ENCODE measurements at regions not wholly inside any gene's neighbourhood (a gene's known extent, or its start where the extent isn't known, plus 50 kb on each side); places are given as distances from the start of the nearest gene placed in this dataset.
"Not testable (repeated sequence)": the region's sequence is repeated elsewhere in the genome, so short reads cannot be mapped to it uniquely, and the experiment has no call there.

GRCh38 chrX:34341814-34342213, 209.7 kb upstream of the FAM47A start:
- WGBS: 95% methylated on average over 4 of the region's 4 CpGs
- Histone ChIP-seq H3K27me3 (ENCODE audit: insufficient read depth, low read length) (no peaks in the 10 kb centered on the region), H3K27ac (ENCODE audit: low read depth, low read length) (no peak overlapping the region), H3K9ac (ENCODE audit: low read depth, low read length) (no peak overlapping the region), H3K4me1 (ENCODE audit: insufficient read depth, low read length) (no peaks in the 10 kb centered on the region), H3K4me3 (ENCODE audit: low read length) (no peak overlapping the region), H3K36me3 (ENCODE audit: insufficient read depth, low read length) (no peaks in the 10 kb centered on the region), H3K9me3 (ENCODE audit: insufficient read depth, low read depth, low read length) (no peaks in the 10 kb centered on the region)

DNA sequence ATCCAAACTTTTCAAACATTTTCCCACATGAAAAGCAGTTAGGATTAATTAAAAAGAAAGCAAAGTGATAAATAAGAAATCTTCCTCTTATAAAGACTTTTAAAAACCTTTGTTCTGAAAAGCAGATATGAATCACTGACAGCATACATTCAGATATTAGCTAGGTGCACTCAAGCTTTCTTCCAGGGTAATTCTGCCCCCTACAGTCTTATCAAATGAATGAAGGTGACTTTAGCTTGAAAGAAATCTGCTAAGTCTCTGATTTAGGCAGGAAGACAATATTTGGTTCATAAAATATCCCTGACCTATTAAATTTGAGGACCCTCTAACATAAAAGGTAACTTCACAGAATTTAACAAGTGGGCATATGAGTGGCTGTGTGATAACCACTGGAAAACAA, 209.1 kb upstream of the FAM47A start:
- Histone ChIP-seq H3K36me3 (ENCODE audit: insufficient read depth, low read length) (no peaks in the 10 kb centered on the region), H3K4me3 (ENCODE audit: low read length) (no peak overlapping the region), H3K27me3 (ENCODE audit: insufficient read depth, low read length) (no peaks in the 10 kb centered on the region), H3K4me1 (ENCODE audit: insufficient read depth, low read length) (no peaks in the 10 kb centered on the region), H3K9ac (ENCODE audit: low read depth, low read length) (no peak overlapping the region), H3K27ac (ENCODE audit: low read depth, low read length) (no peak overlapping the region), H3K9me3 (ENCODE audit: insufficient read depth, low read depth, low read length) (no peaks in the 10 kb centered on the region)

DNA sequence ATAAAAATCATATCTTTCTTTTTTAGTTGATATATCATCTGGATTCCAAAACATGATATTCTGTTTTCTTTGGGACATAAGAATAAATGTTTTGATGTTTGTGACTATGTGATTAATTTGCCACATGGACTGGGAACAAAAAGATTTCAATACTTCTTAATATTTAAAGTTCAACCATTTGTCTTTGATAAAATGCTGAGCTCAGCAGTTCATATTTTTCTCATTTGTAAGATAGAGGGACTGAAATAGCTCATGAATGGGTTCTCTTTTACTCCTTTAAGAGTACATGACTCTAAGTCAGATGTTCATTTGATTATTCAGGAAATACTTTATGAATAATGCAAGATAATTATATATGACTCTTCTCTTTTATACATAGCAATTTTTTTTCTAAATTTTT, 205.9 kb upstream of the FAM47A start:
- Histone ChIP-seq H3K4me1 (ENCODE audit: insufficient read depth, low read length) (no peaks in the 10 kb centered on the region), H3K9ac (ENCODE audit: low read depth, low read length) (no peak overlapping the region), H3K4me3 (ENCODE audit: low read length) (no peak overlapping the region), H3K9me3 (ENCODE audit: insufficient read depth, low read depth, low read length) (no peaks in the 10 kb centered on the region), H3K27ac (ENCODE audit: low read depth, low read length) (no peak overlapping the region), H3K27me3 (ENCODE audit: insufficient read depth, low read length) (no peaks in the 10 kb centered on the region), H3K36me3 (ENCODE audit: insufficient read depth, low read length) (no peaks in the 10 kb centered on the region)

DNA sequence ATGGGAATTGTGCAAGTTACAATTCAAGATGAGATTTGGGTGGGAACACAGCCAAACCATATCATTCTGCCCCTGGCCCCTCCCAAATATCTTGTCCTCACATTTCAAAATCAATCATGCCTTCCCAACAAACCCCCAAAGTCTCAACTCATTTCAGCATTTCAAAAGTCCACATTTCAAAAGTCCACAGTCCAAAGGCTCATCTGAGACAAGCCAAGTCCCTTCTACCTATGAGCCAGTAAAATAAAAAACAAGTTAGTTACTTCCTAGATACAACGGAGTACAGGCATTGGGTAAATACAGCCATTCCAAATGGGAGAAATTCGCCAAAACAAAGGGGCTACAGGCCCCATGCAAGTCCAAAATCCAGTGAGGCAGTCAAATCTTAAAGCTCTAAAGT, 203.3 kb upstream of the FAM47A start:
- not testable (repeated sequence) for H3K36me3 ChIP-seq (ENCODE audit: insufficient read depth, low read length); H3K4me1 ChIP-seq (ENCODE audit: insufficient read depth, low read length); H3K9me3 ChIP-seq (ENCODE audit: insufficient read depth, low read depth, low read length); H3K27me3 ChIP-seq (ENCODE audit: insufficient read depth, low read length); H3K27ac ChIP-seq (ENCODE audit: low read depth, low read length); H3K9ac ChIP-seq (ENCODE audit: low read depth, low read length); H3K4me3 ChIP-seq (ENCODE audit: low read length)
- WGBS: 95% methylated on average over 2 of the region's 2 CpGs

DNA sequence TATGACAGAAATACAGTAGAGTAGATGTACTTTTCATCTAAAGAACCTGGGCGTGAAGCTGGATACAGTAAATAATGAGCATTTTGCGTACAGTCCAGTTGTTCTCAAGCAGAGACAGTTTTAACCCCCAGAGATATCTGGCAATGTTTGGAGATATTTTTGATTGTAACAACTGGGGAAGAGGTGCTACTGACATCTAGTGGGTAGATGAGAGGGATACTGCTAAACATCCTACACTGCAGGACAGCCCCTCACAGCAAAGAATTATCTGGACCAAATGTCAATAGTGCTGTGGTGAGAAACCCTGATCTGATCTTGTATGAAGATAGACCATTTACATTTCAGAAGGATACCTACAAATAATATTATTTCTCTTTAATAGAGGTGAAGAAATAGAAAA, 200.2 kb upstream of the FAM47A start:
- no peaks in the 10 kb centered on the region for H3K4me1 ChIP-seq (ENCODE audit: insufficient read depth, low read length)
- H3K27ac ChIP-seq (ENCODE audit: low read depth, low read length): no peak overlapping the region
- no peak overlapping the region for H3K4me3 ChIP-seq (ENCODE audit: low read length)
- no peaks in the 10 kb centered on the region for H3K36me3 ChIP-seq (ENCODE audit: insufficient read depth, low read length)
- H3K9ac ChIP-seq (ENCODE audit: low read depth, low read length): no peak overlapping the region
- WGBS: 87% methylated on average over 2 of the region's 2 CpGs
- no peaks in the 10 kb centered on the region for H3K9me3 ChIP-seq (ENCODE audit: insufficient read depth, low read depth, low read length)
- no peaks in the 10 kb centered on the region for H3K27me3 ChIP-seq (ENCODE audit: insufficient read depth, low read length)

DNA sequence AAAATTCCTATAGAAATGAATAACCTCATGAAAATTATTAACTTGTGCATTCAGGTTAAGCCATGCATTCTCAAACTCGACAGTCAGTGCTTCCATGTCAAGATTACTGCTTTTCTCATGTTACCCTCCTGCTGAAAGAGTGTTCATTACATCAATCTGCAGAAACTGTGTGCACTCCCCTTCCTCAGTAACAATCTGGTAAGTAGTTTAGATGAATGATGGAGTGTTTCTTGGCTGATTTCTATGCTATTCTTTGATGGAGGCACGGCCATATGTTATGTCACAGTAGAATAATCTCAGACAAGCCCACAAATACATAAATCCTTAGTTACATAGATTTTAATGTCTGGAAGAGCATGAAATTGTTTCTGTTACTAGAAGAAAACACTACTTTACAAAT, 193.3 kb upstream of the FAM47A start:
- H3K9me3 ChIP-seq (ENCODE audit: insufficient read depth, low read depth, low read length): no peaks in the 10 kb centered on the region
- no peaks in the 10 kb centered on the region for H3K27me3 ChIP-seq (ENCODE audit: insufficient read depth, low read length)
- H3K36me3 ChIP-seq (ENCODE audit: insufficient read depth, low read length): no peaks in the 10 kb centered on the region
- H3K27ac ChIP-seq (ENCODE audit: low read depth, low read length): no peak overlapping the region
- H3K4me1 ChIP-seq (ENCODE audit: insufficient read depth, low read length): no peaks in the 10 kb centered on the region
- no peak overlapping the region for H3K9ac ChIP-seq (ENCODE audit: low read depth, low read length)
- no peak overlapping the region for H3K4me3 ChIP-seq (ENCODE audit: low read length)
- WGBS: 100% methylated on average over 1 of the region's 2 CpGs

DNA sequence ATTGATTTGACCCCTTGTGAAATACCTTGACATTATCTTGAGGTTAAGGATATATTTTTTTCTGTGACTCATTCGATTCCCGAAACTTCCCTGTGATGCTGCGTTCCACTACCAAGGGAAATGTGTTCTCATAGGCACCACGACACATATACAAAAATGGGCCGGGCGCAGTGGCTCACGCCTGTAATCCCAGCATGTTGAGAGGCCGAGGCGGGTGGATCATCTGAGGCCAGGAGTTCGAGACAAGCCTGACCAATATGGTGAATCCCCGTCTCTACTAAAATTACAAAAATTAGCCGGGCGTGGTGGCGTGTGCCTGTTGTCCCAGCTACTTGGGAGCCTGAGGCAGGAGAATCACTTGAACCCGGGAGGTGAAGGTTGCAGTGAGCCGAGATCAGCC, 188.3 kb upstream of the FAM47A start:
- H3K36me3 ChIP-seq (ENCODE audit: insufficient read depth, low read length); H3K9me3 ChIP-seq (ENCODE audit: insufficient read depth, low read depth, low read length); H3K4me3 ChIP-seq (ENCODE audit: low read length); H3K27ac ChIP-seq (ENCODE audit: low read depth, low read length); H3K4me1 ChIP-seq (ENCODE audit: insufficient read depth, low read length); H3K27me3 ChIP-seq (ENCODE audit: insufficient read depth, low read length); H3K9ac ChIP-seq (ENCODE audit: low read depth, low read length): not testable (repeated sequence)
- 97% methylated on average over 16 of the region's 16 CpGs for WGBS

- Histone ChIP-seq H3K4me3 (ENCODE audit: low read length) (no peak overlapping the region), H3K27ac (ENCODE audit: low read depth, low read length) (no peak overlapping the region), H3K36me3 (ENCODE audit: insufficient read depth, low read length) (no peaks in the 10 kb centered on the region), H3K27me3 (ENCODE audit: insufficient read depth, low read length) (peaks cover 5% of the 10 kb centered on the region; the same call in 1 of the 2 replicates), H3K4me1 (ENCODE audit: insufficient read depth, low read length) (no peaks in the 10 kb centered on the region; the same call in 1 of the 2 replicates), H3K9ac (ENCODE audit: low read depth, low read length) (no peak overlapping the region), H3K9me3 (ENCODE audit: insufficient read depth, low read depth, low read length) (no peaks in the 10 kb centered on the region)
- WGBS: no CpG with 5 or more reads among the region's 1 CpG
Observed at GRCh38 chrX:34300871-34301270, 168.8 kb upstream of the FAM47A start.

DNA sequence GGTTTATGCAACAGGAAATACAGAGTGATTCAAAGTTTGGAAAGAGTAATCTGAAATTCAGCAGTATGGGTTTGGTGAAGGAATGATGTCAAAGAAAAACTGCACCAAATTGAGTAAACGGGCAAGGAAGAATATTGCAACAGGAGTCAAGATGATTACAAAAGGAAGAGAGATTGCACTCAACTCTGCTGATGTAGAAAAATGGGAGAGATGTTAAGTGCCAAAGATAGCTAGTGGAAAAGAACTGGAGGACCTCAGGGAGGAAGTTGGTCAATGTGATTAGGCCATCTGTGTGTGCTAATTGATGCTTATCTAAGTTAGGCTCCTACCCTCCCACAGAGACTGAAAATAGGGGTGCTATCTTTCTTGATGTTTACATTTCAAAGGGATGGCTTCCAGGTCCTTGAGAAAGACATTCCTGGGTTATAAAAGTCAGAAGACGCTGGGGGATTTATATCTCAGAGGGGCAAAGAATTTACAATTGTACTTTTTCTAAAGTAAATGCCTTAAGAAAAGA, 167.4 kb upstream of the FAM47A start:
- no peak overlapping the region for H3K4me3 ChIP-seq (ENCODE audit: low read length)

GRCh38 chrX:34294665-34295064, 162.6 kb upstream of the FAM47A start:
- Histone ChIP-seq H3K36me3 (ENCODE audit: insufficient read depth, low read length) (no peaks in the 10 kb centered on the region), H3K4me3 (ENCODE audit: low read length) (no peak overlapping the region), H3K27ac (ENCODE audit: low read depth, low read length) (no peak overlapping the region), H3K27me3 (ENCODE audit: insufficient read depth, low read length) (peaks cover 5% of the 10 kb centered on the region; the same call in 1 of the 2 replicates), H3K4me1 (ENCODE audit: insufficient read depth, low read length) (no peaks in the 10 kb centered on the region), H3K9ac (ENCODE audit: low read depth, low read length) (no peak overlapping the region), H3K9me3 (ENCODE audit: insufficient read depth, low read depth, low read length) (no peaks in the 10 kb centered on the region)
- 98% methylated on average over 6 of the region's 6 CpGs for WGBS

More for the DNA sequence above, 167.4 kb upstream of the FAM47A start:
- Histone ChIP-seq H3K9me3 (ENCODE audit: insufficient read depth, low read depth, low read length) (no peaks in the 10 kb centered on the region), H3K27me3 (ENCODE audit: insufficient read depth, low read length) (peaks cover 5% of the 10 kb centered on the region; the same call in 1 of the 2 replicates), H3K4me1 (ENCODE audit: insufficient read depth, low read length) (no peaks in the 10 kb centered on the region; the same call in 1 of the 2 replicates), H3K27ac (ENCODE audit: low read depth, low read length) (no peak overlapping the region), H3K9ac (ENCODE audit: low read depth, low read length) (no peak overlapping the region), H3K36me3 (ENCODE audit: insufficient read depth, low read length) (no peaks in the 10 kb centered on the region)
- WGBS: 68% methylated on average over 2 of the region's 2 CpGs

- no peak overlapping the region for H3K4me3 ChIP-seq (ENCODE audit: low read length)
- H3K27ac ChIP-seq (ENCODE audit: low read depth, low read length): no peak overlapping the region
- WGBS: 100% methylated on average over 2 of the region's 2 CpGs
- H3K9ac ChIP-seq (ENCODE audit: low read depth, low read length): no peak overlapping the region
- H3K36me3 ChIP-seq (ENCODE audit: insufficient read depth, low read length): no peaks in the 10 kb centered on the region
- no peaks in the 10 kb centered on the region for H3K9me3 ChIP-seq (ENCODE audit: insufficient read depth, low read depth, low read length)
- H3K27me3 ChIP-seq (ENCODE audit: insufficient read depth, low read length): no peaks in the 10 kb centered on the region
- no peaks in the 10 kb centered on the region for H3K4me1 ChIP-seq (ENCODE audit: insufficient read depth, low read length)
Observed at GRCh38 chrX:34288782-34289181, 156.7 kb upstream of the FAM47A start.

DNA sequence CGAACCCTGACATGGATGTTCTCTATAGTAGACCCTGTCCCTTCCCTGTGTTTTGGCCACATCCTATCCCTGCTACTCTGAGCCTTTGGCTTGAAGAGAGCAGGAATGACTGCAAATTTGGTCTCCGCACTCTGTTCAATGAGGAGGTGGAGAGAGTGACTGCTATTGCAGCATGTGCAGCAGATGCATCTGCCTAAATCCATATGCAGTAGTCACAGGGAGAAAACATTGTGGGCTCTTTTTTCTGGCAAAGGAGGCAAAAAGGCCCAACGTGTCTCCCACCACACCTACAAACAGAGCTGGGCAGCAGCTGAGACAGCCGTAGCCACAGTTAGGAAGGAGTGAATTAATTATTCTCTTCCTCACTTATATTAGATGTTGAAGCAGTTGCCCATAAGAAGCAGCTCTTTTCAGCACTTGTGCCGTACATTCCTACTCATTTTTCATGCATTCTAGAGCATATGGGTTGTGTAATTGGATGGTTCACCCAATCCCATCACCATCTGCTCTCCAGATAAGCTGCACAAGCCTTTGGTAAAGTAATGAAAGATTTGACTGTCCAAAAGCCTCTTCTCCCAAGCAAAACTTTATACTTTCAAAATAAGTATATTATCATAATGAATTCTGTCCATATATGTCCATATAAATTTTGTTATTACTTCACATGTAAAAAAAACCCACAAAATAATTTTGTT, 147.9 kb upstream of the FAM47A start:
- Histone ChIP-seq H3K9me3 (ENCODE audit: insufficient read depth, low read depth, low read length) (no peaks in the 10 kb centered on the region), H3K4me3 (ENCODE audit: low read length) (no peak overlapping the region), H3K36me3 (ENCODE audit: insufficient read depth, low read length) (no peaks in the 10 kb centered on the region), H3K27ac (ENCODE audit: low read depth, low read length) (no peak overlapping the region), H3K9ac (ENCODE audit: low read depth, low read length) (no peak overlapping the region), H3K4me1 (ENCODE audit: insufficient read depth, low read length) (no peaks in the 10 kb centered on the region), H3K27me3 (ENCODE audit: insufficient read depth, low read length) (no peaks in the 10 kb centered on the region)
- 66% methylated on average over 3 of the region's 5 CpGs for WGBS
